GM12878 (cell line): ENCODE measurements at regions not wholly inside any gene's neighbourhood (a gene's known extent, or its start where the extent isn't known, plus 50 kb on each side); places are given as distances from the start of the nearest gene placed in this dataset.

ENCODE experiments used
- HDAC6 ChIP-seq: fragments of 200-600 bp; sonication (generic); IDR thresholded peaks from one replicate; pipeline ENCODE4 v1.8.0; 2017; ENCODE audit warnings: antibody characterized with exemption; ENCODE audit not compliant: unreplicated experiment
- POLR2A ChIP-seq: IDR thresholded peaks from 2 replicates; pipeline ENCODE4 v1.6.1; 2011; ENCODE audit warnings: low read depth, mild to moderate bottlenecking, low read length
- POLR2AphosphoS5 ChIP-seq: IDR thresholded peaks from 2 replicates; pipeline ENCODE4 v1.6.1; 2011; ENCODE audit warnings: mild to moderate bottlenecking, low read length, inconsistent platforms
- RELA ChIP-seq: fragments of 450-650 bp; IDR thresholded peaks from 2 replicates; pipeline ENCODE4 v1.8.0; 2014; ENCODE audit warnings: borderline replicate concordance; ENCODE audit not compliant: partially characterized antibody
- RFX5 ChIP-seq: IDR thresholded peaks from 2 replicates; pipeline ENCODE4 v1.6.1; 2011; ENCODE audit warnings: low read depth, low read length, improper control_type of control experiment
- ZNF274 ChIP-seq: IDR thresholded peaks from one replicate; pipeline ENCODE4 v1.8.0; 2011; ENCODE audit not compliant: insufficient read length, insufficient read depth
- TF ChIP-seq, protein P1 (sequence below), 3 experiments: IDR thresholded peaks in 2 of 3; conservative IDR thresholded peaks in 1 of 3; 2 replicates each; pipeline ENCODE4 v1.5.1; 2011; ENCODE audit warnings: low read depth in 3 of 3, low read length in 3 of 3, mild to moderate bottlenecking in 3 of 3, control low read depth in 2 of 3, moderate library complexity in 2 of 3, inconsistent platforms in 1 of 3, mixed read lengths in 1 of 3; ENCODE audit not compliant: control insufficient read depth in 2 of 3, insufficient read depth in 1 of 3; ENCODE audit errors: extremely low read depth in 1 of 3

DNA sequence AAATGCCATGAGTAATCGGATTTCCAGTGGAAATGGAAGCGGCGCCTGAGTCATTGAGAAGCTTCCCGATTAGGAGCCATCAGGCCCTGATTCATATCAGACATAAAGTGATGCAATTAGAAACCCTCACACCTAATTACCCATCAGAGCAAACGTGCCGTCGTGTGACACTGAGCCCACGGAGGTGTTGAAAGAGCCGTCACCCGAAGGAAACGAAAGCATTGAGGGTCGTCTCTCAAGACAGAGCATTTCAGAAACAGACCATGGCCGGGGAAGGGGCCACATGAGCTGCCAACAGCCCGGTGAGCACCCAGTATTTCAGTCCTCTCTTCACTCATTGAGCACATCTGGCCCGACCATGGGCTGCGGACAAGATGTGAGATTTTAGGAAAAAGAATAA is 829.3 kb downstream of the TBC1D22A start:
- TF ChIP-seq POLR2AphosphoS5 (no peak), RFX5 (no peak), HDAC6 (no peak), ZNF274 (no peak), RELA (no peak), POLR2A (no peak)
- TF ChIP-seq, protein P1, sequence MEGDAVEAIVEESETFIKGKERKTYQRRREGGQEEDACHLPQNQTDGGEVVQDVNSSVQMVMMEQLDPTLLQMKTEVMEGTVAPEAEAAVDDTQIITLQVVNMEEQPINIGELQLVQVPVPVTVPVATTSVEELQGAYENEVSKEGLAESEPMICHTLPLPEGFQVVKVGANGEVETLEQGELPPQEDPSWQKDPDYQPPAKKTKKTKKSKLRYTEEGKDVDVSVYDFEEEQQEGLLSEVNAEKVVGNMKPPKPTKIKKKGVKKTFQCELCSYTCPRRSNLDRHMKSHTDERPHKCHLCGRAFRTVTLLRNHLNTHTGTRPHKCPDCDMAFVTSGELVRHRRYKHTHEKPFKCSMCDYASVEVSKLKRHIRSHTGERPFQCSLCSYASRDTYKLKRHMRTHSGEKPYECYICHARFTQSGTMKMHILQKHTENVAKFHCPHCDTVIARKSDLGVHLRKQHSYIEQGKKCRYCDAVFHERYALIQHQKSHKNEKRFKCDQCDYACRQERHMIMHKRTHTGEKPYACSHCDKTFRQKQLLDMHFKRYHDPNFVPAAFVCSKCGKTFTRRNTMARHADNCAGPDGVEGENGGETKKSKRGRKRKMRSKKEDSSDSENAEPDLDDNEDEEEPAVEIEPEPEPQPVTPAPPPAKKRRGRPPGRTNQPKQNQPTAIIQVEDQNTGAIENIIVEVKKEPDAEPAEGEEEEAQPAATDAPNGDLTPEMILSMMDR (IDR thresholded peaks at IDR 0.05 in 2 of 3, conservative IDR thresholded peaks at IDR 0.05 in 1 of 3; ENCODE audit: control insufficient read depth in 2 of 3, extremely low read depth in 1 of 3, insufficient read depth in 1 of 3, low read depth in 3 of 3, low read length in 3 of 3) = no peak
